ENCODE measurements at regions not wholly inside any gene's neighbourhood (a gene's known extent, or its start where the extent isn't known, plus 50 kb on each side); places are given as distances from the start of the nearest gene placed in this dataset.

DNA sequence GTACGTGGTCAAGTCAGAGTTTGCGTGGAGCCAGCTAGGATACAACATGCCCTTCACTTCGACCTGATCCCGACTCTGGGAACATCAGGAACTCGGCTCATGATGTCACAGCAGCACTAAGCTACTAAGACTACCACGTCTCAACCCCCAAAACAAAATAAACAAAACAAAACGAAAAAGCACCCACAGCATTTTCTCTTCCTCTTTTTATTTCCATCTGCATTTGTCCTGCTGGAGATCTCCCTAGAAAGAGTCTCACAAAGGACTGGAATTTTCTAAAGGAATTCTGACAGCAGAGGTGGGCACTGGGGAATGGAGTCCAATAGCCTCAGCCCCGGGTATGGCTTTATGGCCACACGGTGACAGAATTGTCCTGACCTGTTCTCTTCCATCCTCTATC is 196.6 kb downstream of the SALL1 start:
- DNase-seq = no peak

DNA sequence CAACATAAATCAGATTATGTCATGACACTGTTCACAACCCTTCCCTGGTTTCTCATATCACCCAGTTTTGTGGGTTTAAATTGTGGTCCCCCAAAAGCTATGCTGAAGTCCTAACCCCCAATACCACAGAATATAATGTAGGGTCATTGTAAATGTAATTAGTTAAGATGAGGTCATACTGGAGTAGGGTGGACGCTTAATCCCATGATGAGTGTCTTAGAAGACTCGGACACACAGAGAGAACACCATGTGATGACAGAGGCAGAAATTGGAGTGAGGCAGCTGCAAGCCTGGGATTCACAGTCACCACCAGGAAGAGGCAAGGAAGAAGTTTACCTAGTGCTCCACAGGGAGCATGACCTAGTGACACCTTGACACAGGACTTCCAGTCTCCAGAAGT is 197.8 kb downstream of the SALL1 start:
- DNase-seq = no peak

GRCh38 chr16:50950955-50951354 is 200.1 kb downstream of the SALL1 start:
- DNase-seq = no peak

DNA sequence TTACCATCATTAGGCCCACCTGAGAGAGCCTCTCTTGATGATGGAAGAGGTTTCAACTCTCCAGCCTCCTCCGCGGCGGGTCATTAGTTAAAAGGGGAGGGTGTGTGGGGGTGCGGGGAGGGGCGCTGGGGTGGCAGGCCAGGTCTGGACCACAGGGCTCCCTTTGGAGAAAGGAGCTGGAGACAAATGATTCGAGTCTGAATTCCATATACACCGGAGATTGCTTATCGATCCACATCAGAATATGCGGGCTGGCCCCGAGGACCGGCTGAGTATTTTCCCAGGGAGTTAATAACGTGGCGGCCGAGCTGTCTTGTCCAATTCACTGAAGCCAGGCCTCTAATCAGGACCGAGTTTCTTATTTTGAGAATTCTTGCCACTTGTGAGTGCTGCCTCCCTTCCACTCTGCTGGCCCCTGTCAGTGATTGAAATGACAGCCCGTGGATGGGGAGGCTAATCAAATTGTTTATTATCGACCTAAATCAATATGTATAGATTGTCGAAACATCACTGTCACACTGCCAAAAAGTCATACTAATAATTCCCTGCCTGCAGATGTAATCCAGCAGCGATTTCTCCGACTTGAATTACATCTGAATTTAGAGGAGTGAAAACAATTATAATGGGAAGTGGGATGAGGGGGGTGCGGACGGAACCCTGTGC is 202.7 kb downstream of the SALL1 start:
- no peak for DNase-seq

GRCh38 chr16:50947826-50948225 is 203.2 kb downstream of the SALL1 start:
- DNase-seq = no peak

DNA sequence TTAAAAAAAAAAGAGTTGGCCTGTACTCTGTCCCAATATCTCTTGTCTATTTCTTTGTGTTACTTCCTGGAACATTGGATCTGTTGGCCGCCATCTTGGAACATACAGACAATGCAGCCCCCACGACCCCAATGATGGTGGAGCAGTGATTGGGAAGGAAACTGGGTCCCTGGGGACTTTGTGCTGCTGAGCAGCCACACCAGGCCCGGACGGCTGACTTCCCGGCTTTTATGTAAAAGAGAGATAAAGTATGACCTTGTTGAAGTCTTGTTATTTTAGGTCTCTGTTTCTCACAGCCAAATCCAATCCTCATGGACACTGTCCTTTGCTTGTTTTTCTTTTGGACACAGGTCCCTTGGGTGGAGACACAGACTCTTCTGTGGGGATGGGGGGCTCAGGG is 204.5 kb downstream of the SALL1 start:
- DNase-seq = no peak

- no peak for DNase-seq
Measured at GRCh38 chr16:50946098-50946497, 204.2 kb downstream of the CYLD start.

GRCh38 chr16:50945171-50945570 is 203.3 kb downstream of the CYLD start:
- DNase-seq = no peak

DNA sequence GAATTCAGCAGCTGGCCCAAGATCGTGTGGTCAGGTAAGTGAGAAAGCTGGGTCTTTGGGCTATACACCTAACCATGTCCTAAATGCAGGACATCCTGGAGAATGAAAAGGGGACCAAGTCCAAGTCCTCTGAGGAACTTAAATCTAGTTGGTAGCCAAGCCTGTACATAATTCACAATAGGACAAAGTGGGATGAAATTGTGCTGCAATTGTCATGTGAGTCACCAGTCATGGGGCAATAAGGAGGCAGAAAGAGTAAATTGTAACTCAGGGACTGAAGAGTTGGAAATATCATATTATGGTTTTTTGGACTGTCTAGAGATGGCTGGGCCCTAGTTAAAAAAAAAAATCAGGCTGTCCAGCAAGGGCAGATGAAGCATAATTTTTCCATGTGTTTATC is 202.6 kb downstream of the CYLD start:
- no peak for DNase-seq

GRCh38 chr16:50944033-50944432 is 202.1 kb downstream of the CYLD start:
- DNase-seq = no peak

GRCh38 chr16:50942143-50942542 is 200.3 kb downstream of the CYLD start:
- DNase-seq = no peak

DNA sequence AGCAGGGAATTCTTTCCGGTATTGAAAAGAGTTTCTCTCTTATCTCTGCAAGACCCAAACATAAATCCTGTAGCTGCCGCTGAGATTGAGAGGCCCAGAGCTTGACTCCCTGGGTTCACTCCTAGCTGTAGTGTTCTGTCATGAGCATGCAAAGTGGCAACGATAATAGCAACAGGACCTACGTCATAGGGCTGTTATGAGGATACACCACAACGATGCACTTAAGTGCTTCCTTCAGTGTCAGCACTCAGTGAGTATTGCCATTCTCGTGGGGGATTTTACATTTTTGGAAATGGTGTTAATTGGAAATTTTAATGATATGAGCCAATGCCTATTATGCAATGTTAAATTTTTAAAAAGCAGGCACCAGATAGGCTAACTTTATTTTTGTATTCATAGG is 199.8 kb downstream of the CYLD start:
- no peak for DNase-seq

DNA sequence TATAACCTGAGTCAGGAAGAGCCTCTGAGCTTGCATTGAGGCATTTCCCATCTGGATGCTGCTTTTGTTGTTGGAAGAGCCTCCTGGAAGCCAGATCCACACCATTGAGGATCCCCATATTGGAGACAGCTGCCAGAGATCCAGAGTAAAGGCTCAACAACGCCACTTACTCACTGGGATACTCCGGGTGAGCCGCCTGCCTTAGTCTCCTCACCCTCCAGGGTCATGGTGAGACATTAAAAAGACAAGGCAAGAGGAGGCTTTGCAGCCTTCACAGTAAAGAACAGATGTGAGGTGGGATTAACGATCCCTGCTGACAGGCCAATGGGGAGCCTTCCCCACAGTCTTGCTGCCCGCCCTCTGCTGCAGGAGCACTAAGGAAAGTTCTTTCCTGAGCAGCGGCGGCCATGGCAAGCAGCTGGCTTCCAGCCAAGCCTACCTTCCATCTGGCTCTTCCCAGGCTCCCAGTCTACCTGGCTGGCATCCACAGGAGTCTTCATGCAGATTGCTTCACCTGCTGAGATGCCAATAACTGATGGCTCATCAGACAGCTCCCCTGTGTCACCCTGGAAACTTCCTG is 198.5 kb downstream of the CYLD start:
- no peak for DNase-seq

GRCh38 chr16:50939356-50939755 is 197.5 kb downstream of the CYLD start:
- DNase-seq = no peak

GRCh38 chr16:50938932-50939331 is 197.0 kb downstream of the CYLD start:
- DNase-seq = no peak

GRCh38 chr16:50933262-50933661 is 191.4 kb downstream of the CYLD start:
- no peak for DNase-seq

- no peak for DNase-seq
Measured at GRCh38 chr16:50932348-50932935, 190.6 kb downstream of the CYLD start.

DNA sequence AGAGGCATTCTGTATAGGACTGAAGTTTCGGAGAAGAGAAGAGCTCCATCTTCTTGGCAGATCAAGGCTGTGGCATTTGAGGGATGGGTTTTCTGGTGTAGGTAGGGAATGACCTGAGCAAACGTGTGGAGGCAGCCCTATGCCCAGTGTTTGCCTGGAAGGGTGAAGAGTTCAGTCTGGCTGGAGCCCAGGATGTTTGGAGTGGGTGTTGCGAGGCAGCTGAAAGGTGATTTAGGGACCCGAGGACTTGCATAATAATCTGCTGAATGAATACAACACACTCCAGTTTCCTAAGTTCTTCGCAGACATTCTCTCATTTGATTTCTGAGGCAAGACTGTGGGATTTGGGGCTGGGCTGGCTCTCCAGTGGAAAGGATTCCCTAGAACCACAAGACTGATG is 186.2 kb downstream of the CYLD start:
- no peak for DNase-seq

GRCh38 chr16:50925758-50926357 is 184.0 kb downstream of the CYLD start:
- DNase-seq = no peak

- DNase-seq = no peak
Measured at GRCh38 chr16:50924759-50925545, 183.1 kb downstream of the CYLD start.

GRCh38 chr16:50917950-50918703 is 176.2 kb downstream of the CYLD start:
- no peak for DNase-seq

- DNase-seq = no peak
Measured at GRCh38 chr16:50916040-50916439, 174.2 kb downstream of the CYLD start.

GRCh38 chr16:50915120-50915519 is 173.2 kb downstream of the CYLD start:
- no peak for DNase-seq
